Right cardiac atrium (tissue), 5 donors: ENCODE measurements at regions not wholly inside any gene's neighbourhood (a gene's known extent, or its start where the extent isn't known, plus 50 kb on each side); places are given as distances from the start of the nearest gene placed in this dataset.

Experiments
- ATAC-seq, 2 donors: fragments of 200-7000 bp; cut with Tn5 transposase; one replicate each; pipeline versions ENCODE4 v1.8.0 to v1.9.1; 2020; ENCODE audit warnings: moderate library complexity in 2 of 2, mild to moderate bottlenecking in 1 of 2
- DNase-seq, 3 donors: peaks; one replicate each; pipeline ENCODE4 v3.0.0-alpha.2; 2020
- H3K27ac ChIP-seq: one replicate; pipeline ENCODE4 v1.5.1; 2013; ENCODE audit warnings: mild to moderate bottlenecking, low read length, control low read depth, moderate library complexity
- H3K27me3 ChIP-seq: one replicate; pipeline ENCODE4 v1.6.1; 2013; ENCODE audit not compliant: control insufficient read depth, insufficient read depth
- H3K4me1 ChIP-seq: one replicate; pipeline ENCODE4 v1.6.1; 2013; ENCODE audit warnings: low read length; ENCODE audit not compliant: control insufficient read depth, insufficient read depth
- H3K4me3 ChIP-seq: one replicate; pipeline ENCODE4 v1.5.1; 2013; ENCODE audit warnings: low read length, control low read depth
- H3K9me3 ChIP-seq: one replicate; pipeline ENCODE4 v1.6.1; 2013; ENCODE audit warnings: low read length; ENCODE audit not compliant: control insufficient read depth
- WGBS: extraction: QIAGEN DNeasy Blood & Tissue Kit; methylation state at CpG from one replicate; pipeline ENCODE4 v1.1.7; 2013; 5-methylcytosine and 5-hydroxymethylcytosine counted together
- intact Hi-C, 4 donors: fragments of 100-400 bp; cut with DNase I; formaldehyde crosslinking; loops; one replicate each; pipeline versions ENCODE4 v1.11.0 to v1.14.0; 2022 to 2023
- donor health status: healthy with polysubstance abuse.
- donor health status: DM: no; HTN: yes; CAD: no.
- donor health status: DM: no; HTN: no; CAD: no.
- donor health status: DM: no; HTN: yes; CAD: no; lungs with severe emphysema.
- donor health status: DM: yes; HTN: yes; CAD: no.

DNA sequence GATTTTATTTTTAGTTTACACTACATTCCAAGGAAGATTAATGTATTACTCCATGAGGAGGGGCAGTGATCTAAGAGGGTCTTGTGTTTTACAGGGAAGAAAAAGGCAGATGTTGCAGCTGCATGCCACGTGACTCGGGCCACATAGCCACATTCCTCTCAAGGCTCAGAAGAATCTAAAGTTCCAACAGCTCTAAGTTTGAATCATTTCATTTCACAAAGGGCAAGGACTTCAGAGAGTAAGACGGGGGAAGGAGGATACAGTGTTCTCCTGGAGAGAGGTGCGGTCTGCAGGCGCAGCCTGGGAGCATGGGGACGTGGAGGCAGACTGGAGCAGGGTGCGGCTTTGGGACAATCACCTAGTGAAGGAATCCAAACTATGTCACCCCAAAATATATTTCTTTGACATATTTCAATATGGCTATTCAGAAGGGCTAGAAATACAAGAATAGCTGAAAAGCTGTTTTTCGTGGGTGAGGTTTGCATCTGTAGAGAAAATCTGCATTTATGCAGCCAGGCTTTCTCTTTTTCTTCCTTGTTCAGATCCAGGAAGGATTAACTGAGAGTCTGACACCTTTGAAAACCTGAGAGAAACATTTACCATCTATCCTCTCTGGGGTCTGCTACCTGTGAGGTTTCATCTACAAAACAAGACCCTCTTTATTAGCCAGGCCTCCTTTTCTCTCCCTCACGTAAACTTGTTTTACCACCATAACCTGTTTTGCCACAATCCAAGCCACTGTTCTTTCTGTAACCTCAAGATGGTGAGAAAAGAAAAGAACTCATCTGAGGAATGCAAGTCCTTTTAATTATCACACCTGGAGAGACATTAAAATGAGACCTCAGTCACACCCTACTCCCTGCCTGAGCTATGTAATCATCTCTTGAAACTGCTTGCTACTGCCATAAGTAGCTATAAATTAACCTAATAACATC lies 165.1 kb upstream of the NDUFV2 start:
- ATAC-seq = no peak
- intact Hi-C loops = no loop called here
- no peak overlapping the region for H3K27ac ChIP-seq
- H3K27me3 ChIP-seq = no peaks in the 10 kb centered on the region
- no peak for DNase-seq
- H3K9me3 ChIP-seq = no peaks in the 10 kb centered on the region
- H3K4me1 ChIP-seq = no peaks in the 10 kb centered on the region
- H3K4me3 ChIP-seq = no peak overlapping the region
- 78% methylated on average over 9 of the region's 9 CpGs for WGBS

- no peaks in the 10 kb centered on the region for H3K27me3 ChIP-seq
- H3K4me1 ChIP-seq = peaks cover 2% of the 10 kb centered on the region
- no peaks in the 10 kb centered on the region for H3K9me3 ChIP-seq
- no peak overlapping the region for H3K4me3 ChIP-seq
- ATAC-seq = no peak
- H3K27ac ChIP-seq = no peak overlapping the region
- intact Hi-C loops = no loop called here
- no peak for DNase-seq
- 58% methylated on average over 7 of the region's 7 CpGs for WGBS
These were observed 163.7 kb upstream of the NDUFV2 start for GRCh38 chr18:8938817-8939216.

DNA sequence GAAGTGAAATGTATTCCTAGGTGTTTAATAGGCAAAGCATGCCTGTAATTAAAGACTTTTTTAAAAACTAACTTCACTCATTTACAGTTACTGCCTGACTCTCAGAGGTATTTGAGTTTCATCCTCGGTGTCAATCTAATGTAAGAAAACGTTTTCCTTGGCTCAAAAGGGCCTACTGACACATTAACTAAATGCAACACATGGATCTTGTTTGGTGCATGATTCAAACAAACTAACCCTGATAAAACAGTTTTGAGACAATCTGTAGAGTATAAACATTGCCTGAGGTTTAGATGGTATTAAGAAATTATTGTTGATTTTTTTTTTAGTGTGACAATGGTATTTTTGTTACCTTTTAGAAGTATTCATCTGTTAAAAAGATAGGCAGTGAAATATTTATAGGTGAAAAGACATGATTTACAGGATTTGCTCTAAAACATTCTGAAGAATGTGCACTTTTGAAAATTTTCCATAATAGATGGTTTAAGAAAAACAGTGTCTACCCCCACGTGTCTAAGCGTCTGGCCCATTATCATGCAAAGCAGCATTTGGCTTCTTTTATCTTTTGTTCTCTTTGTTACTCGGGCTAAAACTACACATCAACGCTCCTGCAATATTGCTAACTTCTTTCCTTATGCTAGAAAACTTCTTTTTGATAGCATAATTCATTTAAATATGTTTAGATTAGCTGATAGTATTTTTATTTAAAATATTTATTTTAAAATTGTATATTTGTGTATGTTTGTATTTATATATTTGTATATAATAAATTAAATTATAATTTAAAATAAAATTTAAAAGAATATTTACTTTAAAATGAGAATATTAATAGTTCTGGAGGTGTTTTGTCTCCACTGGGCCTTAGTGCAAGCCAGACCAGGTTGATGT lies 160.2 kb upstream of the NDUFV2 start:
- no peaks in the 10 kb centered on the region for H3K9me3 ChIP-seq
- intact Hi-C loops = no loop called here
- no peak overlapping the region for H3K27ac ChIP-seq
- WGBS = 59% methylated on average over 6 of the region's 6 CpGs
- DNase-seq (no peak), ATAC-seq (no peak)
- no peak overlapping the region for H3K4me3 ChIP-seq
- H3K4me1 ChIP-seq = peaks cover 2% of the 10 kb centered on the region
- no peaks in the 10 kb centered on the region for H3K27me3 ChIP-seq

- intact Hi-C loops = no loop called here
- peak in 1 of 3 donors; percentile 47 for DNase-seq
- no peak overlapping the region for H3K27ac ChIP-seq
- peaks cover 2% of the 10 kb centered on the region for H3K4me1 ChIP-seq
- no peaks in the 10 kb centered on the region for H3K9me3 ChIP-seq
- ATAC-seq = no peak
- 89% methylated on average over 15 of the region's 15 CpGs for WGBS
- H3K4me3 ChIP-seq = no peak overlapping the region
- H3K27me3 ChIP-seq = no peaks in the 10 kb centered on the region
These were observed 159.5 kb upstream of the NDUFV2 start for GRCh38 chr18:8942909-8943545.

- intact Hi-C loops = no loop called here
- Histone ChIP-seq H3K9me3 (no peaks in the 10 kb centered on the region), H3K4me3 (no peak overlapping the region), H3K27me3 (no peaks in the 10 kb centered on the region), H3K4me1 (peaks cover 2% of the 10 kb centered on the region), H3K27ac (no peak overlapping the region)
- DNase-seq (no peak), ATAC-seq (peak; percentile 63 to 65)
- 82% methylated on average over 11 of the region's 11 CpGs for WGBS
These were observed 158.3 kb upstream of the NDUFV2 start for GRCh38 chr18:8943900-8944870.

DNA sequence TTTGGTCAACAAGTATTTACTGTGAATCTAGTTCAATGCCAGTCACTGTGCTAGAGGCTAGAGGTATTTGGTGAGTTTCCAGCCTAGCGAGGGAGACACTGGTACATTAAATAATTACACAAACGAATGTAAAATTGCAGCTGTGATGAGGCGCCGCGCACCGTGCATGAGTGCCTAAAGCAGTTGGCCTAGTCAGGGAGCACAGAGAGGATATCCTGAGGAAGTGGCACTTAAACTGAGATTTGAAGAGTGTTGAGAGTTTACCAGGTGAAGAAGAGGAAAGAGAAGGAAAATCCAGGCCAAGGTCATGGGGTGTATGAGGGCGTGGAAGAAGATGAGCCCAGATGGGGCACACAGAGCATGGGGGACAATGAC lies 157.6 kb upstream of the NDUFV2 start:
- intact Hi-C loops = no loop called here
- DNase-seq (no peak), ATAC-seq (no peak)
- Histone ChIP-seq H3K4me1 (peaks cover 2% of the 10 kb centered on the region), H3K27me3 (no peaks in the 10 kb centered on the region), H3K27ac (no peak overlapping the region), H3K4me3 (no peak overlapping the region), H3K9me3 (no peaks in the 10 kb centered on the region)
- 70% methylated on average over 7 of the region's 7 CpGs for WGBS

- 34% methylated on average over 2 of the region's 2 CpGs for WGBS
- Histone ChIP-seq H3K27me3 (no peaks in the 10 kb centered on the region), H3K4me1 (peaks cover 2% of the 10 kb centered on the region), H3K9me3 (no peaks in the 10 kb centered on the region), H3K27ac (no peak overlapping the region), H3K4me3 (no peak overlapping the region)
- ATAC-seq (no peak), DNase-seq (no peak)
- intact Hi-C loops = no loop called here
These were observed 157.0 kb upstream of the NDUFV2 start for GRCh38 chr18:8945514-8945913.

DNA sequence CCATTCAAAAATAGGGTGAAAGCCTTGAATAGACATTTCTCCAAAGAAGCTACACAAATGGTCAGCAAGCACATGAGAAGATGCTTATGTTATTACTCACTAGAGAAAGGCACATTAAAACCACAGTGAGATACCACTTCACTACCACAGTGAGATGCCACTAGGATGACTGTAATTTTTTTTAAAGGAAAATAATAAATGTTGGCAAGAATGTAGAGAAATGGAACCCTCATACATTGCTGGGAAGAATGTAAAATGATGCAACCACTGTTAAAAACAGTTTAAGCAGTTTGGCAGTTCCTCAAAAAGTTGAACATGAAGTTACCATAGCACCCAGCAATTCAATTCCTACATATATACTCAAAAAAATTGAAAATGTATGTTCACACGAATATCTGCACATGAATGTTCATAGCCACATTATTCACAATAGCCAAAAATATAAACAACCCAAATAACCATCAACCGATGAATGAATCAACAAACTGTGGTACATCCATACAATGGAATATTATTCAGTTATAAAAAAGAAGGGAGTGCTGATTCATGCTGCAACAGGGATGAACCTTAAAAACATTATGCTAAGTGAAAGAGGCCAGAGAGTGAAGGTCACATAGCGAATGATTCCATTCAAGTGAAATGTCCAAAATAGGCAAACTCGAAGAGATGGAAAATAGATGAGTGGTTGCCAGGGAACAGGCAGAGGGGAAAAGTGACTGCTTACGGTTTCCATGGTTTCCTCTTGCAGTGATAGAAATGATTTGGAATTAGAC lies 156.2 kb upstream of the NDUFV2 start:
- intact Hi-C loops = no loop called here
- Histone ChIP-seq H3K9me3 (no peaks in the 10 kb centered on the region), H3K27me3 (no peaks in the 10 kb centered on the region), H3K4me3 (no peak overlapping the region), H3K4me1 (peaks cover 2% of the 10 kb centered on the region), H3K27ac (no peak overlapping the region)
- no peak for ATAC-seq
- DNase-seq = no peak
- 82% methylated on average over 5 of the region's 5 CpGs for WGBS

DNA sequence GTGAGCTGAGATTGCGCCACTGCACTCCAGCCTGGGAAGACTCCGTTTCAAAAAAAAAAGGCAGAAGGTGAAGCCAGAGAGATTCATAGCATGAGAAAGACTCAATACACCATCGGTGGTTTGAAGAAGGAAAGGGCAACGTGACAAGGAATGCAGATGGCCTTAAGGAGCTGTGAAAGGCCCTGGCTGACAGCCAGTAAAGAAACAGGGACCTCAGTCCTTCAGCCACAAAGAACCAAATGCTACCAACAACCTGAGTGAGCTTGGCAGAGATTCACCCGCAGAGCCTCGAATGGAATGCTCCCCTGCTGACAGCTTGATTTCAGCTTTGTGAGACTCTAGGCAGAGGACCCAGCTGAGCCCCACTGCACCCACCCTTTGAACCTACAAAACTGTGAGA lies 154.9 kb upstream of the NDUFV2 start:
- Histone ChIP-seq H3K27me3 (no peaks in the 10 kb centered on the region), H3K9me3 (no peaks in the 10 kb centered on the region), H3K27ac (no peak overlapping the region), H3K4me3 (no peak overlapping the region), H3K4me1 (peaks cover 2% of the 10 kb centered on the region)
- DNase-seq = no peak
- 52% methylated on average over 6 of the region's 6 CpGs for WGBS
- no peak for ATAC-seq
- intact Hi-C loops = no loop called here

GRCh38 chr18:8948011-8948410 lies 154.5 kb upstream of the NDUFV2 start:
- Histone ChIP-seq H3K27me3 (no peaks in the 10 kb centered on the region), H3K27ac (no peak overlapping the region), H3K4me3 (no peak overlapping the region), H3K4me1 (peaks cover 2% of the 10 kb centered on the region), H3K9me3 (no peaks in the 10 kb centered on the region)
- DNase-seq = no peak
- ATAC-seq = no peak
- 67% methylated on average over 6 of the region's 6 CpGs for WGBS
- intact Hi-C loops = no loop called here
